ENCODE measurements at regions not wholly inside any gene's neighbourhood (a gene's known extent, or its start where the extent isn't known, plus 50 kb on each side); places are given as distances from the start of the nearest gene placed in this dataset.

DNA sequence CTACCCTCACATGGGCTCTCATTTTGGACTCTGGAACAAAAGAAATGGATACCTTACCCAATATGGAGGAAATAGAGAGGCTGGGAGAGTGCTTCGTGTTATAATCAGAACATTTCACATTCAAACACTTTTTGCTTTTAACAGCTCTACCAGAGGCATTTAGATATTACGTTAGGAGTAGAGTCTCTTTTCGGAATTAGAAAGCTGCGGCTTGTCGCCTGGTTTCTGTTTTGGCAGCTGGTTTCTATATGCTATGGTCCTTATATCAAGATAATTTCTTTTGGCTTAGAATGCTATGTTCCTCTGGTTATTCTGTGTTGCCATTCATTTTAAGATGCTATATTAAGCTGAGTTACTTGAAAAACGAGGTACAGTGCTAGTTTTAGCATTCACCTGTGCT is 392.8 kb upstream of the GALNT5 start:
- H2AFZ ChIP-seq (ENCODE audit: low read depth), result no peak overlapping the region

GRCh38 chr2:156867201-156867600 is 390.3 kb upstream of the GALNT5 start:
- no peaks in the 10 kb centered on the region for H3K4me1 ChIP-seq (ENCODE audit: low read depth, poor library complexity, severe bottlenecking)
- H3K27me3 ChIP-seq (ENCODE audit: insufficient read depth, low read depth), result no peaks in the 10 kb centered on the region
- no peak overlapping the region for H2AFZ ChIP-seq (ENCODE audit: low read depth)
- H3K9ac ChIP-seq, result no peak overlapping the region
- H3K4me2 ChIP-seq, result no peak overlapping the region
- no peak overlapping the region for H3K4me3 ChIP-seq (IDR thresholded peaks at IDR 0.05; ENCODE audit: insufficient read depth, low read depth, low read length)
- TF ChIP-seq, protein P1, sequence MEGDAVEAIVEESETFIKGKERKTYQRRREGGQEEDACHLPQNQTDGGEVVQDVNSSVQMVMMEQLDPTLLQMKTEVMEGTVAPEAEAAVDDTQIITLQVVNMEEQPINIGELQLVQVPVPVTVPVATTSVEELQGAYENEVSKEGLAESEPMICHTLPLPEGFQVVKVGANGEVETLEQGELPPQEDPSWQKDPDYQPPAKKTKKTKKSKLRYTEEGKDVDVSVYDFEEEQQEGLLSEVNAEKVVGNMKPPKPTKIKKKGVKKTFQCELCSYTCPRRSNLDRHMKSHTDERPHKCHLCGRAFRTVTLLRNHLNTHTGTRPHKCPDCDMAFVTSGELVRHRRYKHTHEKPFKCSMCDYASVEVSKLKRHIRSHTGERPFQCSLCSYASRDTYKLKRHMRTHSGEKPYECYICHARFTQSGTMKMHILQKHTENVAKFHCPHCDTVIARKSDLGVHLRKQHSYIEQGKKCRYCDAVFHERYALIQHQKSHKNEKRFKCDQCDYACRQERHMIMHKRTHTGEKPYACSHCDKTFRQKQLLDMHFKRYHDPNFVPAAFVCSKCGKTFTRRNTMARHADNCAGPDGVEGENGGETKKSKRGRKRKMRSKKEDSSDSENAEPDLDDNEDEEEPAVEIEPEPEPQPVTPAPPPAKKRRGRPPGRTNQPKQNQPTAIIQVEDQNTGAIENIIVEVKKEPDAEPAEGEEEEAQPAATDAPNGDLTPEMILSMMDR (conservative IDR thresholded peaks at IDR 0.05; ENCODE audit: low read depth, low read length), result no peak
- no peaks in the 10 kb centered on the region for H3K79me2 ChIP-seq (ENCODE audit: insufficient read depth, low read depth)
- H4K20me1 ChIP-seq (ENCODE audit: insufficient read depth), result no peaks in the 10 kb centered on the region
- H3K36me3 ChIP-seq (ENCODE audit: insufficient read depth), result no peaks in the 10 kb centered on the region
- no peak overlapping the region for H3K27ac ChIP-seq

More for the DNA sequence above, 392.8 kb upstream of the GALNT5 start:
- Histone ChIP-seq H3K4me2 (no peak overlapping the region), H3K79me2 (ENCODE audit: insufficient read depth, low read depth) (no peaks in the 10 kb centered on the region), H3K9ac (no peak overlapping the region), H4K20me1 (ENCODE audit: insufficient read depth) (no peaks in the 10 kb centered on the region), H3K27me3 (ENCODE audit: insufficient read depth, low read depth) (no peaks in the 10 kb centered on the region), H3K36me3 (ENCODE audit: insufficient read depth) (no peaks in the 10 kb centered on the region), H3K27ac (no peak overlapping the region), H3K4me1 (ENCODE audit: low read depth, poor library complexity, severe bottlenecking) (no peaks in the 10 kb centered on the region), H3K4me3 (IDR thresholded peaks at IDR 0.05; ENCODE audit: insufficient read depth, low read depth, low read length) (no peak overlapping the region)
- TF ChIP-seq, protein P1 (conservative IDR thresholded peaks at IDR 0.05; ENCODE audit: low read depth, low read length), result no peak

DNA sequence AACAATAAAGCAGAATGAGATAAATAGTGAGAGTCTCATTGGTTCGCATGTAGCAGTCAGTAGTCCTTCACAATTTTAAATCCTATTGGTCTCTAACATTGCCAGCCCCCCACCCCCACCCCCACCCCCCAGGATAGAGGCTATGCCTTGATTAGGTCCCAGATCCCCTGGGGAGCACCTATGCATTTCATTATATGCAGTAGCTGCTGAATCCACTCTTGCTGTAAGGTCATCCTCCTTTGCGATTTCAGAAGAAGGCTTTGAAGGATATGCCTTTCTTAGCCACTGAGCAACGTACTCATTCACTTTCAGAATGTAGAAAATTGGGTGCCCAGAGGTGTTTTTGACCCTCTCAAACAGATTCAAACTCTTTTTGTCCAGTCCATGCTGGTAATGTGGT is 382.8 kb upstream of the GALNT5 start:
- H3K27ac ChIP-seq, result no peak overlapping the region
- no peak overlapping the region for H3K4me3 ChIP-seq (IDR thresholded peaks at IDR 0.05; ENCODE audit: insufficient read depth, low read depth, low read length)
- no peak overlapping the region for H3K4me2 ChIP-seq
- H3K27me3 ChIP-seq (ENCODE audit: insufficient read depth, low read depth), result no peaks in the 10 kb centered on the region
- no peaks in the 10 kb centered on the region for H3K4me1 ChIP-seq (ENCODE audit: low read depth, poor library complexity, severe bottlenecking)
- no peaks in the 10 kb centered on the region for H3K36me3 ChIP-seq (ENCODE audit: insufficient read depth)
- no peaks in the 10 kb centered on the region for H3K79me2 ChIP-seq (ENCODE audit: insufficient read depth, low read depth)
- H2AFZ ChIP-seq (ENCODE audit: low read depth), result no peak overlapping the region
- H3K9ac ChIP-seq, result no peak overlapping the region
- TF ChIP-seq, protein P1 (conservative IDR thresholded peaks at IDR 0.05; ENCODE audit: low read depth, low read length), result no peak
- H4K20me1 ChIP-seq (ENCODE audit: insufficient read depth), result no peaks in the 10 kb centered on the region

DNA sequence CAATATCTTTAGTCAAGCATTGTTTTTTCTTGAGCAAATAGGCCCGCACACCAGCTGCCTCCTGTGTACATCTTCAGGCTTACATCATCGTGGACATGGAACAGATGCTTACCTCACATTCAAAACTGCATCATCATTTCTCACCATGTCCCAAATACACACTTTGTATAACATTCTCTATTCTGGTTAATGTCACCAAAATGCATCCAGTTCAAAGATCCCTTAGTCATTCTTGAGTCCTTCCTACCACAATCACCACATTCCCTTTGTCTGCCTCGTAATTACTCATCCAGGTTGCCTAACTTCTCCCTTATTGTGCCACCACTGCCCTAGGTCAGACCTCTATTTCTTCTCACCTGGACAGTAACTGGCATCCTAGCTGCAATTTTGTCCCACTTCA is 373.7 kb upstream of the GALNT5 start:
- H3K4me2 ChIP-seq, result no peak overlapping the region
- H3K4me3 ChIP-seq (IDR thresholded peaks at IDR 0.05; ENCODE audit: insufficient read depth, low read depth, low read length), result no peak overlapping the region
- no peaks in the 10 kb centered on the region for H3K4me1 ChIP-seq (ENCODE audit: low read depth, poor library complexity, severe bottlenecking)
- TF ChIP-seq, protein P1 (conservative IDR thresholded peaks at IDR 0.05; ENCODE audit: low read depth, low read length), result no peak
- no peak overlapping the region for H3K27ac ChIP-seq
- H3K27me3 ChIP-seq (ENCODE audit: insufficient read depth, low read depth), result no peaks in the 10 kb centered on the region
- no peaks in the 10 kb centered on the region for H3K36me3 ChIP-seq (ENCODE audit: insufficient read depth)
- H3K79me2 ChIP-seq (ENCODE audit: insufficient read depth, low read depth), result no peaks in the 10 kb centered on the region
- H3K9ac ChIP-seq, result no peak overlapping the region
- no peaks in the 10 kb centered on the region for H4K20me1 ChIP-seq (ENCODE audit: insufficient read depth)
- H2AFZ ChIP-seq (ENCODE audit: low read depth), result no peak overlapping the region

All from KMS-11 (cell line).